ENCODE measurements at regions not wholly inside any gene's neighbourhood (a gene's known extent, or its start where the extent isn't known, plus 50 kb on each side); places are given as distances from the start of the nearest gene placed in this dataset.

DNA sequence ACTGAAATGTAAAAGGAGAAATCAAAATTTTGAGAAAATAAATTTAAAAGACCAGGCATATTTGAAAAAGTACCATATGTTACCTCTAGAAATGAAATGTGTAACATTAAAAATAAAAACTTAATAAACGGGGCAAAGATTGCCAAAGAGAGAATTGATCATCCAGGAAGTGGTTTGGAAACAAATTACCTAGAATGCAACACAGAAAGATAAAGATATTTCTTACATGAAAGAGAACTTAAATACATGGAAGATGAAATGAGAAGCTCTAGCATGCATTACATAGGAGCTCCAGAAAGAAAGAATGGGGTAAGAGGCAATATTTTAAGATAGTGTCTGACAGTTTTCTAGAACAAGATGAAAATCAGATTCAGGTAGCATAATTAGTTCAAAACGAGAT, 235.9 kb upstream of the IRF2BP2 start:
- H3K4me3 ChIP-seq = no peak overlapping the region
- WGBS, 2 donors = 77 to 83% methylated on average over 2 of the region's 2 CpGs
- no peaks in the 10 kb centered on the region for H3K27me3 ChIP-seq
- intact Hi-C loops (cut with DNase I) = no loop called here
- TF ChIP-seq, protein P1, sequence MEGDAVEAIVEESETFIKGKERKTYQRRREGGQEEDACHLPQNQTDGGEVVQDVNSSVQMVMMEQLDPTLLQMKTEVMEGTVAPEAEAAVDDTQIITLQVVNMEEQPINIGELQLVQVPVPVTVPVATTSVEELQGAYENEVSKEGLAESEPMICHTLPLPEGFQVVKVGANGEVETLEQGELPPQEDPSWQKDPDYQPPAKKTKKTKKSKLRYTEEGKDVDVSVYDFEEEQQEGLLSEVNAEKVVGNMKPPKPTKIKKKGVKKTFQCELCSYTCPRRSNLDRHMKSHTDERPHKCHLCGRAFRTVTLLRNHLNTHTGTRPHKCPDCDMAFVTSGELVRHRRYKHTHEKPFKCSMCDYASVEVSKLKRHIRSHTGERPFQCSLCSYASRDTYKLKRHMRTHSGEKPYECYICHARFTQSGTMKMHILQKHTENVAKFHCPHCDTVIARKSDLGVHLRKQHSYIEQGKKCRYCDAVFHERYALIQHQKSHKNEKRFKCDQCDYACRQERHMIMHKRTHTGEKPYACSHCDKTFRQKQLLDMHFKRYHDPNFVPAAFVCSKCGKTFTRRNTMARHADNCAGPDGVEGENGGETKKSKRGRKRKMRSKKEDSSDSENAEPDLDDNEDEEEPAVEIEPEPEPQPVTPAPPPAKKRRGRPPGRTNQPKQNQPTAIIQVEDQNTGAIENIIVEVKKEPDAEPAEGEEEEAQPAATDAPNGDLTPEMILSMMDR (IDR thresholded peaks at IDR 0.05) = no peak
- no peak for TF ChIP-seq POLR2A (IDR thresholded peaks at IDR 0.05)
- TF ChIP-seq EP300 (IDR thresholded peaks at IDR 0.05) = no peak
- no peak for TF ChIP-seq POLR2AphosphoS5 (IDR thresholded peaks at IDR 0.05)
- no peaks in the 10 kb centered on the region for H3K9me3 ChIP-seq
- DNase-seq = no peak
- no peak overlapping the region for H3K27ac ChIP-seq
- H3K4me1 ChIP-seq = peaks cover 0 to 7% (median 3%) of the 10 kb centered on the region in 4 donors
- no peaks in the 10 kb centered on the region for H3K36me3 ChIP-seq

DNA sequence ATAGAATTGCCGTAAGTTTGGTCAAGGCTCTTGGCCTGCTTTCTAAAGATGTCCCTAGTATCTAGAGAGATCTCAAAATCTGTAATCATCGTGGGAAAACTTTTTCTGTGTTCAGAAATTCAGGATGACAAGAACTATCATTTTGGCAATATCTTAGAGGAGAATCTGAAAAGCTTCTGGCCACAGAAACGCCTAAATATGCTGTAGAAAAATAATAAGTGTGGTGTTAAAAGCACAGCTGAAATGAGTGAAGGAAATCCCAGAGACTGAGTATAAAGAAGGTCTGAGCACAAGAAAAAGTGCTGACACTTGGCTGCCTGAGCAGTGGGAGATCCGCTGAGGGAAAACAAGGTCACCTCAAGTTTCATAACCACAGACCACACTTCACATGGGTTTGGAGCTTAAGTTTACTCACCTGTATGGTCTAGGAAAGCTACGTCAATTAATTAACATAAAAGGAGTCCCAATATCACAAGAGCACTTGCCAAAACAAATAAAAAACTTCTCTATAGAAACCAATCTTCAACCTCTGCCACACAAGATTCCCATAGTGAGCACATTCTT, 235.2 kb upstream of the IRF2BP2 start:
- 61 to 76% methylated on average over 5 of the region's 5 CpGs for WGBS, 2 donors
- no peak for TF ChIP-seq EP300 (IDR thresholded peaks at IDR 0.05)
- no peak for TF ChIP-seq POLR2AphosphoS5 (IDR thresholded peaks at IDR 0.05)
- TF ChIP-seq, protein P1 (IDR thresholded peaks at IDR 0.05) = no peak
- no peak for TF ChIP-seq POLR2A (IDR thresholded peaks at IDR 0.05)

DNA sequence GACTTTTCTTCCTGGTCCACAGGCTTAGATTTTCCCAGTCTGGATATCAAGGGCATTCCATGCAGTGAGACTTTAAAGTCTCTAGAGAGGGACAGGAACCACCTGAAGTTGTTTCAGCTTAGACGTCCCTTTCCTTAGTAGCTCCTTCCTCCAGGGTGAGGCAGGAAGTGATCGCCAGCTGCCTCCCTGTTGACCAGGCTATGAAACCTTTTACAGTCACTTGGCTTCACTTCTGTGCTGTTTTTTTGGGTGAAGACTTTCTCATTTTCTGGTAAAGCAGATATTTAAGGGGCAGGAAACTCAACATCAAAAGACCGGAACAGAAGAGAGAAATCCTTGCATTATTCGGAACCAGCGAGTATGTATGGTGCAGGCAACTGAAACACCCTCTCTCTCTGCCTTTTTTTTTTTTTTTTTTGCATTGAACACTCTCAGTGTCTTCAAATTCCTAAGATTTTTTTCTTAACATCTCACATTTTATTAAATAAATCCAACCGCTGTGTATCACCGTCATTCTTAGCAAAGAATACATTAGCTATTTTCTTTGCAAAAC, 234.6 kb upstream of the IRF2BP2 start:
- H3K27me3 ChIP-seq = no peaks in the 10 kb centered on the region
- intact Hi-C loops (cut with DNase I) = no loop called here
- H3K9me3 ChIP-seq = no peaks in the 10 kb centered on the region
- no peak for DNase-seq
- WGBS, 2 donors = 40 to 70% methylated on average over 7 of the region's 7 CpGs
- H3K27ac ChIP-seq = no peak overlapping the region
- no peaks in the 10 kb centered on the region for H3K36me3 ChIP-seq
- TF ChIP-seq EP300 (IDR thresholded peaks at IDR 0.05) (no peak), POLR2AphosphoS5 (IDR thresholded peaks at IDR 0.05) (peak in 3 of 4 donors; percentile 12 to 28 (median 23))
- H3K4me3 ChIP-seq = no peak overlapping the region
- H3K4me1 ChIP-seq = peaks cover 0 to 7% (median 1%) of the 10 kb centered on the region in 4 donors

More for the DNA sequence above, 235.2 kb upstream of the IRF2BP2 start:
- H3K27ac ChIP-seq = no peak overlapping the region
- H3K27me3 ChIP-seq = no peaks in the 10 kb centered on the region
- H3K36me3 ChIP-seq = no peaks in the 10 kb centered on the region
- H3K4me3 ChIP-seq = no peak overlapping the region
- intact Hi-C loops (cut with DNase I) = no loop called here
- peaks cover 0 to 7% (median 3%) of the 10 kb centered on the region in 4 donors for H3K4me1 ChIP-seq
- DNase-seq = no peak
- H3K9me3 ChIP-seq = no peaks in the 10 kb centered on the region

DNA sequence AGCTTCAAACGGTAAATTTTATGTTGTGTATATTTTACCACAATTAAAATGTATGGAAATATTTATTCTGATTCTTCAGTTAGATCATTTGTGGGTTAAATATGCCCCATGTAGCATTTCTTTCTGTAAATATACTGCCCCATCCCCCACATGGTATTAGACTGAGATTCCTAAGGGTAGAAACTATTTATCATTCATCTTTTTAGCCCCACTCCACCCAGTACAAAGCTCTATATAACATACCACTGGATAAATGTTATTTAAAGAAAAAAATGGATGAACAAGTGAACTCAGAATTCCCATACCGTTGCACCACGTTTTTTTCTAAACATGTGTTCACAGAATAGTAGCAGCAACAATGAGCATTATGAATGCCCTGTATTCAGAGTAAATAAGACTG, 234.0 kb upstream of the IRF2BP2 start:
- H3K9me3 ChIP-seq = no peaks in the 10 kb centered on the region
- H3K27ac ChIP-seq = no peak overlapping the region
- no peak for DNase-seq
- TF ChIP-seq POLR2AphosphoS5 (IDR thresholded peaks at IDR 0.05) = no peak
- no peak for TF ChIP-seq EP300 (IDR thresholded peaks at IDR 0.05)
- TF ChIP-seq, protein P1 (IDR thresholded peaks at IDR 0.05) = no peak
- no peak for TF ChIP-seq POLR2A (IDR thresholded peaks at IDR 0.05)
- 61 to 76% methylated on average over 3 of the region's 3 CpGs for WGBS, 2 donors
- H3K4me1 ChIP-seq = peaks cover 0 to 7% (median 0%) of the 10 kb centered on the region in 4 donors
- intact Hi-C loops (cut with DNase I) = no loop called here
- no peak overlapping the region for H3K4me3 ChIP-seq
- H3K27me3 ChIP-seq = no peaks in the 10 kb centered on the region
- no peaks in the 10 kb centered on the region for H3K36me3 ChIP-seq

DNA sequence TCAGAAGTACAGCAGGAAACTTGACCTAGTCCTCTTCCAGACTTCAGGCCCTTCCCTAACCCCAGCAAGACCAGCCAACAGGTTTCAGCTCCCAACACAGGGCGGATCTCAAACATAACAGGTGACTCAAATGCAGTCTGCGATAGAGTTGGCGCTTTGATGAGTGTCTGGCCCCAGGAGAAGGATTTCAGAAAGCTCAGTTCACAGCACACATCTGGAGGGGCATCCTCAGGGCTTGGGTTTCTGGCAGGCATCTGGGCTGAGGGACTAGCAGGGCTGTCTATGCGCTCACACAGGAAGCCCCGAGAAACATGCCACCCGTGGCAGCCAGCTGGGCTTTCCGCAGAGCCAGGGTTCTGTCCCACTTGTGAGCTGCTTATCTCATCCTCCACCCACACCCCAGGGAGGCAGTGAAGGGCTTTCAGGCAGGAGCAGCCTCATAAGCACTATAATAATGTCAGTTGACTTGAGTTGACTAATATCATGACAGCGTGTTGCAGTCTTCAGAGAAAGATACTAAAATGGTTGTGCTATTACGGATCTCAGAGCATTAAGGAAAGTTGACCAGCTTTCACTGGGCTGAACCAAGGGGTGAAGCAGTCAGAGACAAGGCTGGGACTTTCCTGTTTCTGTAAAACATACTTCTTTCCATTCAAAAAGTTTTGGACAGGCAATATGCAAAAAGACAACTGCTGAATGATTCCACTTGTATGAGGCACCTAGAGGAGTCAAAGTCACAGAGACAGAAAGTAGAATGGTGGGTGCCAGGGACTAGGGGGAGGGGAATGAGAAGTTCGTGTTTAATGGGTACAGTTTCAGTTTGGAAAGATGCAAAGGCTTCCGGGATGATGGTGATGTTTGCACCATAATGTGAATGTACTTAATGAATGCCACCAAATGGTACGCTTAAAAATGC, 233.0 kb upstream of the IRF2BP2 start:
- TF ChIP-seq POLR2AphosphoS5 (IDR thresholded peaks at IDR 0.05) (no peak), POLR2A (IDR thresholded peaks at IDR 0.05) (no peak)
- DNase-seq = no peak
- no peaks in the 10 kb centered on the region for H3K27me3 ChIP-seq
- peaks cover 0 to 7% (median 0%) of the 10 kb centered on the region in 4 donors for H3K4me1 ChIP-seq
- no peaks in the 10 kb centered on the region for H3K9me3 ChIP-seq
- 61 to 89% methylated on average over 12 of the region's 12 CpGs for WGBS, 2 donors
- intact Hi-C loops (cut with DNase I) = no loop called here
- no peaks in the 10 kb centered on the region for H3K36me3 ChIP-seq
- H3K27ac ChIP-seq = peak overlapping the region in 1 of 4 donors; percentile 1
- no peak overlapping the region for H3K4me3 ChIP-seq
